ENCODE measurements at regions not wholly inside any gene's neighbourhood (a gene's known extent, or its start where the extent isn't known, plus 50 kb on each side); places are given as distances from the start of the nearest gene placed in this dataset.

DNA sequence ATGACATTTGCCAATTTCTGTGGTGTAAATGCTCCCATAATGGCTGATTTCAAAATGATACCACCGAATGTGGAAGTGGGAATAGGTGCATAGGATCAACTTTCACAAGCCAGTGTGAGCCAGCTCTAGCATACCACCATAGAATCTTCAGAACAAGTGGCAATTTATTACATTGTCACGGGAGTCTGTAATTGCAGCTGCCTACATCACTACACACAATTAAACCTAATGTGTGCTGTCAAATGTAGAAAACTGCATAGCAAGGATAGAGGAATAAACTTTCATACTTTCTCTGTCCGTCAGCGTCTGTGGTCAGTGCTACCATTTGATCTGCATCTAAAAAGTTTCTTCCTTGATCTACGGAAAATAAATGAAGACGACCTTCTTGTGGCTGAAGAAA is 417.8 kb upstream of the TOM1L1 start:
- no peak overlapping the region for H3K4me3 ChIP-seq (ENCODE audit: low read depth, low read length)
- TF ChIP-seq, protein P1, sequence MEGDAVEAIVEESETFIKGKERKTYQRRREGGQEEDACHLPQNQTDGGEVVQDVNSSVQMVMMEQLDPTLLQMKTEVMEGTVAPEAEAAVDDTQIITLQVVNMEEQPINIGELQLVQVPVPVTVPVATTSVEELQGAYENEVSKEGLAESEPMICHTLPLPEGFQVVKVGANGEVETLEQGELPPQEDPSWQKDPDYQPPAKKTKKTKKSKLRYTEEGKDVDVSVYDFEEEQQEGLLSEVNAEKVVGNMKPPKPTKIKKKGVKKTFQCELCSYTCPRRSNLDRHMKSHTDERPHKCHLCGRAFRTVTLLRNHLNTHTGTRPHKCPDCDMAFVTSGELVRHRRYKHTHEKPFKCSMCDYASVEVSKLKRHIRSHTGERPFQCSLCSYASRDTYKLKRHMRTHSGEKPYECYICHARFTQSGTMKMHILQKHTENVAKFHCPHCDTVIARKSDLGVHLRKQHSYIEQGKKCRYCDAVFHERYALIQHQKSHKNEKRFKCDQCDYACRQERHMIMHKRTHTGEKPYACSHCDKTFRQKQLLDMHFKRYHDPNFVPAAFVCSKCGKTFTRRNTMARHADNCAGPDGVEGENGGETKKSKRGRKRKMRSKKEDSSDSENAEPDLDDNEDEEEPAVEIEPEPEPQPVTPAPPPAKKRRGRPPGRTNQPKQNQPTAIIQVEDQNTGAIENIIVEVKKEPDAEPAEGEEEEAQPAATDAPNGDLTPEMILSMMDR (IDR thresholded peaks at IDR 0.05; ENCODE audit: insufficient read depth, low read length), result no peak
- DNase-seq (ENCODE audit: low read depth), result no peak

DNA sequence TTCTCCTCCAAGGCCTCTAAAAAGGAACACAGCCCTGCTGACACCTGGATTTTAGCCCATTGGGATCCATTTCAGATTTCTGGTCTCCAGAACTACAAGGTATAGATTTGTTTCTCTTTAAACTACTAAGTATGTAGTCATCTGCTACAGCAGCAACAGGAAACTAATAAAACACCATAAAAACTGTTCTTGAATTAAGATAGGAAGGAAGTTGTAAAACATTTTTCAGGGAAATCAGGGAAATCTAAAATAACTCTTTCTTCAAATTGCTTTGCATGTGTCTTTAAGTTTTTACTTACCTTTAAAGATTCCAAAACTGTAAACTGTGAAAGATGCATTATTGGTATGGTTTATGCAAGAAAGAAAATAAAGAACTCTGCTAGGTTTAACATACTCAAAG is 407.0 kb upstream of the TOM1L1 start:
- DNase-seq (ENCODE audit: low read depth), result no peak
- H3K4me3 ChIP-seq (ENCODE audit: low read depth, low read length), result no peak overlapping the region
- TF ChIP-seq, protein P1 (IDR thresholded peaks at IDR 0.05; ENCODE audit: insufficient read depth, low read length), result no peak

DNA sequence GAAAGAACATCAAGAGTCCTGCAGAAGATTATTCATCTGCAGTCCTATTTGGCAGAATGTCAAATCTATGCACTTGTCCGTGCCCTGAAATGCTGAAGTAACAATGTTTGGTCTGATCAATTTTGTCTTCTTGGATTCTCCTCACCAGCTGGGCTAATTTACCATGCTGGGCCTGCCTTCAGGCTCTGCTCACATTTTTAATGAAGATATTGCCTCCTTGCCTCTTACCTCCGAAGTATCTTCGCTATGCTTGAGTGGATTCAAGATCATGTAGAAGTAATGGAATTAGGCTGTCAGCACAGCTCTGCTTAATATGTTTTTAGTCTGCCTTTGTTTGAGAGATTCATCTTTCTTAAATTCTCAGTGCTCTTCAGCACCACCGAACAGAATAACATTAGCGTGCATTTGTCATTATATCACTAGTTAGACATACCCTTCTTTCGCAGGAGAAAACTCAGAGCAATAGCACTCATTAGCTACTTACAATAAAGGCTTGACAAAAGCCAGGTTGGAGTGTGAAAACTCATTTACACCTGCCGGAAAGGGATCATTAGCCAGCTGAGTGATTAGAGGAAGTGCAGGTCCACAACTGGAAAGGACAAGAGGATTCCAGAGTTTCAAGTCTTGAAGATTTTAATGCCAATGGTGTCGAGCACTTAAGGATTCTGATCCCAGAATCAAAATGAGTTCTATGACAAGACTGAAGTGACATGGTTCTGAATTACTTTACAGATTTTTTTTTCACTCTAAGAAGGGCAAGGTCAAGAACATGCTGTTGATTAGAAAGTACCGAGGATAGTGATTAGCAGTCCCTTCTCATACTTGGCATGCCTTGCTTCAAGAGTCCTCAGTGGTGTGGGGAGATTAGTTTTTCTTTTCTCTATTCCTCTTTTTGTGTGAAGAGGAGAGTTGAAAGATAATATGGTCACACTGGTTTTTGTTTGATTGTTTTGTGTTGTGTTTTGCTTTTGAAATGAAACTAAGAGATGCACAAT is 405.6 kb upstream of the TOM1L1 start:
- TF ChIP-seq, protein P1 (IDR thresholded peaks at IDR 0.05; ENCODE audit: insufficient read depth, low read length), result no peak
- no peak for DNase-seq (ENCODE audit: low read depth)
- H3K4me3 ChIP-seq (ENCODE audit: low read depth, low read length), result no peak overlapping the region

DNA sequence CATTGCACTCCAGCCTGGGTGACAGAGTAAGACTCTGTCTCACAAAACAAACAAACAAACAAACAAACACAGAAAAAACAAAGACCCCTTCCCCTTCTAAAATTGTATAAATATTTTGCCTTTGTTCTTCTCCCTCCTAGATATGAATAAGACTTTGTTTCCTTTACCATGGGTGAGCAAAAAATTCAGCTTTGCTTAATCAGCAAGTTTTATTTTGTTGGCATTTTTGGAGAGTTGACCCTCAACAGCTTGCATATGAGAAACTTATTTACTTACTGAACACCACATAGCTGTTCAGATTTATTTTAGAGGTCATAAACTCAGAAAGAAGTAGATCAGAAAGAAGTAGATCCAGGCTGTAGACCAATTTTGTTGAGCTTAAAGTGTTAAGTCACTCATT is 395.2 kb upstream of the TOM1L1 start:
- TF ChIP-seq, protein P1 (IDR thresholded peaks at IDR 0.05; ENCODE audit: insufficient read depth, low read length), result no peak
- H3K4me3 ChIP-seq (ENCODE audit: low read depth, low read length), result no peak overlapping the region
- DNase-seq (ENCODE audit: low read depth), result no peak

DNA sequence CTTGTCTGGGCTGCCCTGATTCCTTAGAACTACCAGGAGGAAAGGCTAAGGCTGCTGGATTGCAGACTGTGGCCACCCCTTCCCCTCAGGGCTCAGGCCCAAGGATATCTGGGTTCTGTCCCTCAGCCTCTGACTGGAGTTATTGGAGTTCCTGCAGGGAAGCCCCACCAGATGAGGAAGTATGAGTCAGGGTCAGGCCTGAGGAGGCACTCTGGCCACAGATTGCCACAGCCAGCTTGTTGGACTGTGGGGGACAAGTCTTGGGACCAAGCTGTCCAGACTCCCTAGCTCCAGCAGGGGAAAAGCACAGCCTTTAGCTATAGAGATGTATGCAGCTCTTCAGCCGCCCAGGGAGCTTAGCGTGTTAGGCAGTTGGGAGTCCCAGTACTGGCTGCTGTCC is 381.9 kb upstream of the TOM1L1 start:
- TF ChIP-seq, protein P1 (IDR thresholded peaks at IDR 0.05; ENCODE audit: insufficient read depth, low read length), result no peak
- H3K4me3 ChIP-seq (ENCODE audit: low read depth, low read length), result no peak overlapping the region
- DNase-seq (ENCODE audit: low read depth), result no peak

DNA sequence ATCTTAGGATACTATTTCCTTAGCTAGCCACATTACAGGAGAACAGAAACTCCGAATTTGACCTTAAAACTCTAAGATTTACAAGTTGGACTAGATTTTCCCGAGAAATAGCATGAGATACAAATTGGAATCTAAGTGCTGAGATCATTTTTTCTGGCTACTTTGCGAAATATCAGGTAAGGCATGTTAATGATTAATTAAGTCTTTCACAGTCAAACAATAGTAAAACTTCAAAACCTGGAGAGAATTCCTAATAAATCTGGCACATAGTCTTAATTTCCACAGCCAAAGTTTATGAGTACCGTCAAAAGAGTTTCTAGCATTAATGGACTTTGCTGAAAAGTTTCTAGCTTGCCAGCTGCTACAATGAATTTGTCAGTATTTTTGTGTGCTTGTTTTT is 379.5 kb upstream of the TOM1L1 start:
- TF ChIP-seq, protein P1 (IDR thresholded peaks at IDR 0.05; ENCODE audit: insufficient read depth, low read length), result no peak
- no peak for DNase-seq (ENCODE audit: low read depth)
- H3K4me3 ChIP-seq (ENCODE audit: low read depth, low read length), result no peak overlapping the region

All from fibroblast of the aortic adventitia (primary cell).